ENCODE measurements at regions not wholly inside any gene's neighbourhood (a gene's known extent, or its start where the extent isn't known, plus 50 kb on each side); places are given as distances from the start of the nearest gene placed in this dataset.
"Not testable (repeated sequence)": the region's sequence is repeated elsewhere in the genome, so short reads cannot be mapped to it uniquely, and the experiment has no call there.

- TF ChIP-seq TAF7 (optimal IDR thresholded peaks at IDR 0.05; ENCODE audit: borderline replicate concordance, low read depth, low read length); JUN (IDR thresholded peaks at IDR 0.05; ENCODE audit: low read depth, low read length); CTCF (IDR thresholded peaks at IDR 0.05; ENCODE audit: control extremely low read depth in 1 of 3, insufficient read depth in 1 of 3, low read depth in 1 of 3, low read length in 3 of 3); POLR2A (IDR thresholded peaks at IDR 0.05; ENCODE audit: control extremely low read depth in 1 of 2, low read depth in 2 of 2, low read length in 2 of 2); RBBP5 (IDR thresholded peaks at IDR 0.05; ENCODE audit: borderline replicate concordance, low read depth, low read length); GABPA (IDR thresholded peaks at IDR 0.05; ENCODE audit: borderline replicate concordance, insufficient read depth, low read length); MAFK (IDR thresholded peaks at IDR 0.05; ENCODE audit: low read depth, low read length); USF2 (IDR thresholded peaks at IDR 0.05; ENCODE audit: low read length); HDAC2 (IDR thresholded peaks at IDR 0.05; ENCODE audit: borderline replicate concordance in 1 of 2, low read depth in 2 of 2, low read length in 2 of 2); RAD21 (IDR thresholded peaks at IDR 0.05 in 1 of 2, conservative IDR thresholded peaks at IDR 0.05 in 1 of 2; ENCODE audit: low read depth in 2 of 2, low read length in 2 of 2); CREB1 (IDR thresholded peaks at IDR 0.05); SP2 (IDR thresholded peaks at IDR 0.05; ENCODE audit: low read length); E2F6 (IDR thresholded peaks at IDR 0.05): not testable (repeated sequence)
Observed at GRCh38 chr15:22719980-22720379, 66.5 kb upstream of the NIPA1 start.

Data from H1 (cell line).